CMK (cell line): ENCODE measurements at regions not wholly inside any gene's neighbourhood (a gene's known extent, or its start where the extent isn't known, plus 50 kb on each side); places are given as distances from the start of the nearest gene placed in this dataset.
"Not testable (repeated sequence)": the region's sequence is repeated elsewhere in the genome, so short reads cannot be mapped to it uniquely, and the experiment has no call there.

Experiments used
- DNase-seq: peaks from one replicate; pipeline ENCODE4 v3.0.0-alpha.2; 2010; ENCODE audit warnings: low read depth

- DNase-seq = no peak
Observed at GRCh38 chr1:80158771-80159170, 1152.2 kb upstream of the ADGRL4 start.

- DNase-seq = no peak
Observed at GRCh38 chr1:80158266-80158665, 1151.7 kb upstream of the ADGRL4 start.

GRCh38 chr1:80155371-80155770 is 1148.8 kb upstream of the ADGRL4 start:
- DNase-seq = no peak

GRCh38 chr1:80154176-80154575 is 1147.6 kb upstream of the ADGRL4 start:
- no peak for DNase-seq

GRCh38 chr1:80153762-80154161 is 1147.2 kb upstream of the ADGRL4 start:
- DNase-seq = no peak

- no peak for DNase-seq
Observed at GRCh38 chr1:80143361-80143760, 1136.8 kb upstream of the ADGRL4 start.

GRCh38 chr1:80137946-80138602 is 1131.5 kb upstream of the ADGRL4 start:
- not testable (repeated sequence) for DNase-seq

GRCh38 chr1:80113168-80114038 is 1106.9 kb upstream of the ADGRL4 start:
- no peak for DNase-seq

GRCh38 chr1:80101159-80101558 is 1094.6 kb upstream of the ADGRL4 start:
- DNase-seq = no peak

GRCh38 chr1:80099713-80100112 is 1093.2 kb upstream of the ADGRL4 start:
- no peak for DNase-seq

GRCh38 chr1:80085067-80085466 is 1078.5 kb upstream of the ADGRL4 start:
- no peak for DNase-seq

- no peak for DNase-seq
Observed at GRCh38 chr1:80083892-80084291, 1077.4 kb upstream of the ADGRL4 start.

GRCh38 chr1:80076469-80076868 is 1069.9 kb upstream of the ADGRL4 start:
- no peak for DNase-seq

GRCh38 chr1:80075351-80075750 is 1068.8 kb upstream of the ADGRL4 start:
- DNase-seq = no peak

- no peak for DNase-seq
Observed at GRCh38 chr1:80072563-80072962, 1066.0 kb upstream of the ADGRL4 start.

- no peak for DNase-seq
Observed at GRCh38 chr1:80066060-80066459, 1059.5 kb upstream of the ADGRL4 start.

GRCh38 chr1:80064524-80064923 is 1058.0 kb upstream of the ADGRL4 start:
- no peak for DNase-seq

GRCh38 chr1:80059940-80060339 is 1053.4 kb upstream of the ADGRL4 start:
- DNase-seq = no peak

- no peak for DNase-seq
Observed at GRCh38 chr1:80056179-80056578, 1049.6 kb upstream of the ADGRL4 start.

GRCh38 chr1:80054129-80054528 is 1047.6 kb upstream of the ADGRL4 start:
- DNase-seq = peak; percentile 21

- no peak for DNase-seq
Observed at GRCh38 chr1:80053613-80054012, 1047.1 kb upstream of the ADGRL4 start.

GRCh38 chr1:80050523-80050922 is 1044.0 kb upstream of the ADGRL4 start:
- no peak for DNase-seq

- DNase-seq = no peak
Observed at GRCh38 chr1:80050085-80050484, 1043.6 kb upstream of the ADGRL4 start.

GRCh38 chr1:80048716-80049115 is 1042.2 kb upstream of the ADGRL4 start:
- DNase-seq = no peak
